ENCODE measurements at regions not wholly inside any gene's neighbourhood (a gene's known extent, or its start where the extent isn't known, plus 50 kb on each side); places are given as distances from the start of the nearest gene placed in this dataset.

- DNase-seq: no peak
Observed at GRCh38 chr14:106821119-106821518, 1294.7 kb downstream of the TMEM121 start.

DNA sequence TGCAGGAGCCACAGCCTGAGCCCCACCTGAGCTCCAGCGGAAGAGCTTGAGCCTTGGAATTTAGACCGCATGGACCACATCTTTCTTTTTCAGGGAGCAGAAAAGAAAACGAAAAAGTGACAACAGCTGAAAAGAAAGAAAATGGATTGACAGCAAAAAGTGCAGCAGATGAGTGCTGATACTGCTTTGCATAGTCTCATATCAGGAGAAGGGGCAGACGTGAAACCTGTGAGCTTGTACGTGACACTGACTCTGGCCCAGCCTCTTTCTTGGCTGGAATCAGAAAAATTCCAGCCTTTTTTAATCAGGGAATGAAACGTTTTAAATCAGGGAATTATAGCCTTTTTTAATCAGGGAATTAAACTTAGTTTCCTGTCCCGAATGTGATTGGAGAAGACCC lies 1296.5 kb downstream of the TMEM121 start:
- DNase-seq: no peak

- DNase-seq: no peak
Observed at GRCh38 chr14:106823552-106823951, 1297.2 kb downstream of the TMEM121 start.

DNA sequence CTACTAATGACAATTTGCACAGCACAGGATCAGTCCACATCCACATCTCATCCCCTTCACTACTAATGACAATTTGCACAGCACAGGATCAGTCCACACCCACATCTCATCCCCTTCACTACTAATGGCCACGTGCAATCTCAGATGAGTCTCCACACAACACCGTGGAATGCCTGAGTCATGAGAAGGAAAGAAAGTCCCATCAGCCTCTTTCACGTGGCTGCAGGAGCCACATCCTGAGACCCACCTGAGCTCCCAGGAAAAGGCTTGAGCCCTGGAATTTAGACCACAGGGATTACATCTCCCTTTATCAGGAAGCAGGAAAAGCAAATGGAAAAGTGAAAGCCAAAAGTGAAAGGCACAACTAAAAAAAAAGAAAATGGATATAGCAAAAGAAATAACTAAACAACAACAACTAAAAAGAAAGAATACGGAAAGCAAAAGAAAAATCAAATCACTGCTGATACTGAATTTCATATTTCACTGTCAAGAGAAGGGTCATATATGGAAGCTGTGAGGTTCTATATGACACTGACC lies 1300.5 kb downstream of the TMEM121 start:
- no peak for DNase-seq

DNA sequence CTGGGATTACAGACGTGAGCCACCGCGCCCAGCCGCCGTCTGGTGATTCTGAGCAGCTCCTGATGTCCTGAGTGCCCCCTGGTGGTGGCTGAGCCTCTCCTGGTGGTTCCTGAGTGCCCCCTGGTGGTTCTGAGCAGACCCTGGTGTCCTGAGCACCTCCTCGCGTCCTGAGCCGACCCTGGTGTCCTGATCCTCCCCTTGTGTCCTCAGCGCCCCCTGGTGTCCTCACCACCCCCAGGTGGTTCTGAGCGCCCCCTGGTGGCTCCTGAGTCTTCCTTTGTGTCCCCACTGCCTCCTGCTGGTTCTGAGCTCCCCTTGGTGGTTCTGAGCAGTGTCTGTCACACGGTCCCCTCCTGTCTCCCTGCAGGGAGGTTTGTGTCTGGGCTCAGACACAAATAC lies 1304.9 kb downstream of the TMEM121 start:
- DNase-seq: peak; percentile 71

DNA sequence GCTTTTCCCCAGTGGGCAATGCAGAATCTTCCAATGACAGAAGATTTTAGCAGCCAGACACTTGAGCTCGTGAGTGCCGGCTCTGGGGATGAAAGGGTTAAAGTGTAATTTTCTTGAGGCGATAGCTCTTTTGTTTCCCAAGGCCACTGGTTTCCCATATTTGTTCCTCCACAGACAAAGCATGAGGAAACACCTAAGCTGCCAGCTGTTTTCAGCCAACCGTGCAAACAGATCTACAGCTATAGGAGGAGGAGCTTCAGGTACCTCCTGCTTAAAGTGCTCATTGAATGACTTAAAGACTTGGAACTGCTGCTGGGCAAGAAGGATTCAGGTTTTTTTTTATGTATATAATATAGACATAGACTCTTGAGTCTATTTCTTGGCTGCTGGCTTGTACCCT lies 1311.5 kb downstream of the TMEM121 start:
- no peak for DNase-seq

- no peak for DNase-seq
Observed at GRCh38 chr14:106838991-106839769, 1312.8 kb downstream of the TMEM121 start.

- DNase-seq: no peak
Observed at GRCh38 chr14:106840258-106840657, 1313.9 kb downstream of the TMEM121 start.

GRCh38 chr14:106840991-106841390 lies 1314.6 kb downstream of the TMEM121 start:
- no peak for DNase-seq

DNA sequence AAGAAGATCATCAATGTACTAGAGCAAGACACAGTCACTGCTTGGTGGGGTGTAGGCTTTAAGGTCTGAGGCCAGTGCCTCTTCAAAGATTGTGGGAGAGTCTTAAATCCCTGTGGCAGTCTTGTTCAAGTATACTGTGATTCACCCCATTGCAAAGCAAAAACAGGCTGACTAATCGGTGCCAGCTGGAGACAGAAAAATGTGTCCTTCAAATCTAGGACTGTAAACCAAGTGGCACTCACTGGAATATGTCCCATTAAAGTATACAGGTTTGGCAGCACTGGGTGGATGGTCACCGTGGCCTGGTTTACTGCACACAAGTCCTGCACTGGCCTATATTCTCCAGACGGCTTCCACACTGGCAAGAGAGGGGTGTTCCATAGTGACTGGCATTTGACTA lies 1315.3 kb downstream of the TMEM121 start:
- no peak for DNase-seq

GRCh38 chr14:106842687-106843086 lies 1316.3 kb downstream of the TMEM121 start:
- DNase-seq: no peak

- DNase-seq: no peak
Observed at GRCh38 chr14:106843386-106843785, 1317.0 kb downstream of the TMEM121 start.

DNA sequence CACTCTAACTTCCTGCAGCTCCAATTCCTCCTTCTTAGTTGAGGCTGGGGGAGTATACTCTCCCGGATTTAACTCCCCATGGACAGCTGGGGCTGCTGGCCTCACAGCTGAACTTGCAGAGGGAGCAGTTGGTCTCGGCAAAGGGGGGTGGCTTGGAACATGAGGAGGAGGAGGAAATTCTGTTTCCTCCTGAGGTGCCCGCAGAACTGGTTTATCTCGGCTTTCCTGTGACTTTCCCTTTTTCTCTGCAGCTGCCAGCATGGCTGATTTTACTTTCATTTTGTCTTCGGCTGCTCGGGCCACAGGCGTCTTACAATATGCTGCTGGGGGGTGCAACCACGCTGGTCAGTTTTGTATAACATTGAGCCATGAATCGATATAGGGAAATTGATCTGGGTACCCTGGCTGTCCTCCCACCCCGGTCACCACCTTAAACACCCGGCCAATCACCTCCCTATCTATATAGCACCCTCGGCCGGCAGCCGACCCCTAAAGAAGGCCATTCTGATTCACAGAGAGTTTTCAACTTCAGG lies 1317.6 kb downstream of the TMEM121 start:
- peak; percentile 42 for DNase-seq

DNA sequence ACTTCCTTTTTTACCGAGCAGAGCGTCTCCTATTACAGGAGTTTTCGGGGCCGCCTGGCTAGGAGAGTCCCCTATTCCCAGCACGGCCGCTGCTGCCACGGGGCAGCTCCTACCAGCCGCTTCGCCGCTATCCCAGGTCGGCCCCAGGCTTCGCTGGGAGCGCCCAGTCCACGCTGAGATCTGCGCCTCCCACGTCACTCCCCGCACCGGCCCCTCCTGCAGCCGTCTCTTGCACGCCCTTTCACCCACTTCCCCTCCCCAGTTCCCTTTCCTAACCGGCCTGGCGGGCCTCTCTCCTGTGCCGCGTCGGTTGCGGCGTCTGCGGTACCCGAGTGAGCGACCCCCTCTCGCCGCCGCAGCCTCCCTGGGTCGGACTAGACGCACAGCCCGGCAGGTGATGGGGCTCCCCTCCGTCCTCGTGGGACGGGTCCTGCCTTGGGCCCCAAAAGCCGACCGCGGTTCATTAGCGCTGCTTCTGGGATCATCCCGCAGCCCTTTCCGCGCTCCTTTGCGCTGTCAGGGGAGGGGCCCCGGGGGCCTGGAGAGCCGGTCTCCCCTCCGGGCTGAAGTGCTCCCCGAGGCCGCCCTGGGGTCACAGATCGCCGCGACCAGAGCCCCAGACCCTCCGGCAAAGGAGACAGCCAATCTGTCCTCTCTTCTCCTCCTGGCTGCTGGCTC lies 1318.4 kb downstream of the TMEM121 start:
- peak; percentile 58 for DNase-seq

- DNase-seq: peak; percentile 29
Observed at GRCh38 chr14:106845286-106846087, 1319.1 kb downstream of the TMEM121 start.

- no peak for DNase-seq
Observed at GRCh38 chr14:106846218-106846617, 1319.8 kb downstream of the TMEM121 start.

- peak; percentile 42 for DNase-seq
Observed at GRCh38 chr14:106848330-106849121, 1322.1 kb downstream of the TMEM121 start.

DNA sequence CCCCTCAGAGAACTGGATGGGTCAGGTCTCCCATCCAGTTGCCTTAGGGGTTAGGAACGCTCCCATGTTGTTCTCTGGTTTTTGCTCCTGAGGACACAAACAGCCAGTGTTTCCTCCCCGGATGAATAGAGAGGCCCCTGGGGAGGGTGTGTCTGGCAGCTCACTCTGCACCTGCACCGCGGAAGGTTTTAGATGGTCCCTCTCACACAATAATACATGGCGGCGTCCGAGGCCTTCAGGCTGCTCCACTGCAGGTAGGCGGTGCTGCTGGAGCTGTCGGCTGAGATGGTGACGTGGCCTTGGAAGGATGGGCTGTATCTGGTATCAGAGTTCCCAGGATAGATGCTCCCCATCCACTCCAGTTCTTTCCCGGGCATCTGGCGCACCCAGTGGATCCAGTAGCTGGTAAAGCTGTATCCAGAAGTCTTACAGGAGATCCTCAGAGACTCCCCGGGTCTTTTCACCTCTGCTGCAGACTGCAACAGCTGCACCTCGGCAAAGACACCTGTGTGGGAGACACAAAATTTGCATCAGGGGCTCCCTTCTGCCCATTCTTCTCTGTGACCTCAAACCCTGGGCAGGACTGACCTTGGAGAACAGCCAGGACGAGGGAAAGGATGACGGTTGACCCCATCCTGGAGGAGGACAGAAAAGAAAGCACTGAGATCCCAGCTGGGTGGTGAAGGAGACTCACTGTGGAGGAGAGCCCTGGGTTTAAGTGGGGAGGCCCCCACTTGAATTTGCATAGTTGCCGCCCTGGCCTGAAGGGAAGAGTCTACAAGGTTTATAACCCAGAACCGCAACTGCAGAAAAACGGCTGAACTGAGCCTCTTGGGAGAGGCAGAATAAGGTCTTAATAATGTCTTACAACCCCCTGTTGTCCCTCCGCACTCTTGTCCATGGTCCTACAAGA lies 1324.8 kb downstream of the TMEM121 start:
- no peak for DNase-seq

- DNase-seq: peak; percentile 87
Observed at GRCh38 chr14:106872611-106873446, 1346.4 kb downstream of the TMEM121 start.

DNA sequence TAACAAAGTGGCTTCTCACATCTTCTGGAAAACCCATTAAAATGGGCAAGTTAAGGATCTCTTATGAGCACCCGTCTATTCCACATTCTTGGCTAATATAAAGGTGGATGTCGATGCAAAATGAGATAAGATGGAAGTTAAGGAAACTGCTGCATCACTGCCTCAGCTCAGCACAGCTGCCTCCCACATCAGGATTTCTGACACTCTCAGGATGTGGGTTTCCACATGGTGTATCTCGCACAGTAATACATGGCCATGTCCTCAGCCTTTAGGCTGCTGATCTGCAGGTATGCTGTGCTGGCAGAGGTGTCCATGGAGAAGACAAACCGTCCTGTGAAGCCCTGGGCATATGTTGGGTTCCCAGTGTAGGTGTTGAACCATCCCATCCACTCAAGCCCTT lies 1348.0 kb downstream of the TMEM121 start:
- DNase-seq: peak; percentile 26
